ENCODE measurements at regions not wholly inside any gene's neighbourhood (a gene's known extent, or its start where the extent isn't known, plus 50 kb on each side); places are given as distances from the start of the nearest gene placed in this dataset.

DNA sequence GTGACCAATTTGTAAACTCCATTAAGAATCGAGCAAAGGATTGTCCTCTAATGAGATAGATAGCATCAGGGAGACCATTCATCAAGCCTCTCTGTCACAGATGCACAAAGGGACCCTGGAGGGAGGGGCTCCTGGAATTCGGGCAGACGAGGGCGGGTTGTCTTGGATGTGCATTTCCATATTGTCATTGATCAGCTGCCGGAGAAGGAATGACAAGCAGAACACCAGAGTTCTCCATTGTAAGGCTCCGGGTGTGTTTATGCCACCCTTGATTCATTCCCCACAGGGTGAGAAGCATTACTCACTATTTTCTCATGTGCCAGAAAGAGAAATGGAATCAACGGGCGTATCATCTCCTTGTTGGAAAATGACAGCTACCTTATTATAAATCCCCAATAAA lies 167.5 kb downstream of the EBLN2 start:
- H3K27me3 ChIP-seq (replicated peaks; ENCODE audit: control insufficient read depth, insufficient read depth, low read length), result no peaks in the 10 kb centered on the region; the same call in 1 of the 2 replicates
- Mint-ChIP-seq H3K36me3 (ENCODE audit: insufficient read depth, unreplicated experiment) (no peaks in the 10 kb centered on the region), H3K27me3 (ENCODE audit: insufficient read depth, unreplicated experiment) (no peaks in the 10 kb centered on the region), H3K9me3 (ENCODE audit: unreplicated experiment) (no peaks in the 10 kb centered on the region), H3K4me1 (ENCODE audit: low read depth, unreplicated experiment) (no peaks in the 10 kb centered on the region), H3K4me3 (ENCODE audit: unreplicated experiment) (no peak overlapping the region), H3K27ac (ENCODE audit: unreplicated experiment) (no peak overlapping the region)
- ChIA-PET CTCF (no interaction called here), POLR2A (no interaction called here)
- H3K36me3 ChIP-seq (ENCODE audit: control insufficient read depth, insufficient read depth, low read length), result no peaks in the 10 kb centered on the region
- intact Hi-C loops (cut with micrococcal nuclease; ENCODE audit: unreplicated experiment), result no loop called here
- no peak for DNase-seq
- BruUV-seq (replicated peaks), result no TSS peak
- H3K4me3 ChIP-seq (ENCODE audit: low read depth, low read length), result no peak overlapping the region
- TF ChIP-seq, protein P1, sequence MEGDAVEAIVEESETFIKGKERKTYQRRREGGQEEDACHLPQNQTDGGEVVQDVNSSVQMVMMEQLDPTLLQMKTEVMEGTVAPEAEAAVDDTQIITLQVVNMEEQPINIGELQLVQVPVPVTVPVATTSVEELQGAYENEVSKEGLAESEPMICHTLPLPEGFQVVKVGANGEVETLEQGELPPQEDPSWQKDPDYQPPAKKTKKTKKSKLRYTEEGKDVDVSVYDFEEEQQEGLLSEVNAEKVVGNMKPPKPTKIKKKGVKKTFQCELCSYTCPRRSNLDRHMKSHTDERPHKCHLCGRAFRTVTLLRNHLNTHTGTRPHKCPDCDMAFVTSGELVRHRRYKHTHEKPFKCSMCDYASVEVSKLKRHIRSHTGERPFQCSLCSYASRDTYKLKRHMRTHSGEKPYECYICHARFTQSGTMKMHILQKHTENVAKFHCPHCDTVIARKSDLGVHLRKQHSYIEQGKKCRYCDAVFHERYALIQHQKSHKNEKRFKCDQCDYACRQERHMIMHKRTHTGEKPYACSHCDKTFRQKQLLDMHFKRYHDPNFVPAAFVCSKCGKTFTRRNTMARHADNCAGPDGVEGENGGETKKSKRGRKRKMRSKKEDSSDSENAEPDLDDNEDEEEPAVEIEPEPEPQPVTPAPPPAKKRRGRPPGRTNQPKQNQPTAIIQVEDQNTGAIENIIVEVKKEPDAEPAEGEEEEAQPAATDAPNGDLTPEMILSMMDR (IDR thresholded peaks at IDR 0.05; ENCODE audit: insufficient read depth in 1 of 2, low read depth in 1 of 2, low read length in 1 of 2, severe bottlenecking in 1 of 2, unreplicated experiment in 1 of 2), result no peak
- no peaks in the 10 kb centered on the region for H3K9me3 ChIP-seq
- H3K4me1 ChIP-seq, result no peaks in the 10 kb centered on the region

DNA sequence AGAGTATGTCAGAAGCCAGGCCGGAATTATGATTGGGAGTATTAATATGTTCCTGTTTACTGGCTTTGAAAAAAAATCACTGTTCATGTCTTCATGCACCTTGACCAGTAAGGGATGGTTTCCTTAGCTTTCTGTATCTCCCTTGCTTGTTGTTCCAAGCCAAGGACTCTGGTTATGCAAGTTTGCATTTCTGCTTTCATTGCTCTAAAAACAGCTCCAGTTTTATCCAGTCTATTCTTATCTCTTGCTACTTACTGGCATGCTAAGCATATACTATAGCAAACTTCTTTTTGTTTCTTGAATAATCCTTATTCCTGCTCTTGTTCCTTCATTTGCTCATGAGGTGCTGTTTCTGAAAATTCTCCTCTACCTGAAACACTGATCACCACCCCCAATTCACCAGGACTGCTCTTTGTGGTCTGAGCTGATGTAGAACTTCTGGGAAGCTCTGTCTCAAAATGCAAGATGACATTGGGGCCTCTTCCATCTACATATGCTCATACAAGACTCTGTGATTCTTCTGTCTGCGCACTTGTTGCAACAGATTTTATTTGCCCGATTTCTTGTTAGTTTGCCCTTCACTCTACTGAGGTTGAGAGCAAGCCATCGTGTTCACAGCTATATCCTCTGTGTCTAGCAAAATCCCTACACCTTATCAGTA lies 173.0 kb downstream of the EBLN2 start:
- H3K36me3 ChIP-seq (ENCODE audit: control insufficient read depth, insufficient read depth, low read length), result no peaks in the 10 kb centered on the region
- no peaks in the 10 kb centered on the region; the same call in 1 of the 2 replicates for H3K27me3 ChIP-seq (replicated peaks; ENCODE audit: control insufficient read depth, insufficient read depth, low read length)
- Mint-ChIP-seq H3K4me1 (ENCODE audit: low read depth, unreplicated experiment) (peaks cover 9% of the 10 kb centered on the region), H3K36me3 (ENCODE audit: insufficient read depth, unreplicated experiment) (no peaks in the 10 kb centered on the region), H3K4me3 (ENCODE audit: unreplicated experiment) (no peak overlapping the region), H3K27ac (ENCODE audit: unreplicated experiment) (no peak overlapping the region), H3K27me3 (ENCODE audit: insufficient read depth, unreplicated experiment) (peaks cover 3% of the 10 kb centered on the region), H3K9me3 (ENCODE audit: unreplicated experiment) (no peaks in the 10 kb centered on the region)
- POLR2A ChIA-PET, result no interaction called here
- no peak for DNase-seq
- no TSS peak for BruUV-seq (replicated peaks)
- no peak overlapping the region for H3K4me3 ChIP-seq (ENCODE audit: low read depth, low read length)
- H3K4me1 ChIP-seq, result no peaks in the 10 kb centered on the region
- intact Hi-C loops (cut with micrococcal nuclease; ENCODE audit: unreplicated experiment), result no loop called here
- no peaks in the 10 kb centered on the region for H3K9me3 ChIP-seq
- TF ChIP-seq, protein P1 (IDR thresholded peaks at IDR 0.05; ENCODE audit: insufficient read depth in 1 of 2, low read depth in 1 of 2, low read length in 1 of 2, severe bottlenecking in 1 of 2, unreplicated experiment in 1 of 2), result no peak
- CTCF ChIA-PET, result no interaction called here

- Mint-ChIP-seq H3K27ac (ENCODE audit: unreplicated experiment) (no peak overlapping the region), H3K27me3 (ENCODE audit: insufficient read depth, unreplicated experiment) (peaks cover 3% of the 10 kb centered on the region), H3K4me3 (ENCODE audit: unreplicated experiment) (no peak overlapping the region), H3K36me3 (ENCODE audit: insufficient read depth, unreplicated experiment) (no peaks in the 10 kb centered on the region), H3K9me3 (ENCODE audit: unreplicated experiment) (no peaks in the 10 kb centered on the region), H3K4me1 (ENCODE audit: low read depth, unreplicated experiment) (peaks cover 9% of the 10 kb centered on the region)
- Histone ChIP-seq H3K4me1 (no peaks in the 10 kb centered on the region), H3K36me3 (ENCODE audit: control insufficient read depth, insufficient read depth, low read length) (no peaks in the 10 kb centered on the region), H3K9me3 (no peaks in the 10 kb centered on the region), H3K4me3 (ENCODE audit: low read depth, low read length) (no peak overlapping the region), H3K27me3 (replicated peaks; ENCODE audit: control insufficient read depth, insufficient read depth, low read length) (no peaks in the 10 kb centered on the region; the same call in 1 of the 2 replicates)
- ChIA-PET CTCF (no interaction called here), POLR2A (no interaction called here)
- no TSS peak for BruUV-seq (replicated peaks)
- intact Hi-C loops (cut with micrococcal nuclease; ENCODE audit: unreplicated experiment), result no loop called here
- TF ChIP-seq, protein P1 (IDR thresholded peaks at IDR 0.05; ENCODE audit: insufficient read depth in 1 of 2, low read depth in 1 of 2, low read length in 1 of 2, severe bottlenecking in 1 of 2, unreplicated experiment in 1 of 2), result no peak
- DNase-seq, result no peak
Observed at GRCh38 chr3:73235768-73236167, 174.3 kb downstream of the EBLN2 start.

Data from Caco-2 (cell line).